Kidney (tissue), 13 donors: ENCODE measurements at regions not wholly inside any gene's neighbourhood (a gene's known extent, or its start where the extent isn't known, plus 50 kb on each side); places are given as distances from the start of the nearest gene placed in this dataset.

Experiments used
- DNase-seq, 5 donors: peaks; one replicate each; pipeline ENCODE4 v3.0.0-alpha.2; 2013 to 2020
- FAIRE-seq: peaks from 2 replicates; lab custom pipeline; 2012; peaks lifted over from hg19 to GRCh38; lab: Jason Lieb, UNC
- H3K27ac ChIP-seq, 2 donors: one replicate each; pipeline ENCODE4 v1.7.0; 2013; ENCODE audit warnings: low read depth in 2 of 2, low read length in 2 of 2, inconsistent platforms in 1 of 2
- H3K27me3 ChIP-seq: one replicate; pipeline ENCODE4 v1.7.1; 2013; ENCODE audit warnings: low read length, inconsistent platforms; ENCODE audit not compliant: control insufficient read depth, insufficient read depth
- H3K36me3 ChIP-seq, 3 donors: one replicate each; pipeline versions ENCODE4 v1.7.0 to v1.7.1; 2013; ENCODE audit warnings: low read length in 3 of 3, control low read depth in 1 of 3, inconsistent platforms in 1 of 3; ENCODE audit not compliant: insufficient read depth in 3 of 3, control insufficient read depth in 2 of 3
- H3K4me1 ChIP-seq, 3 donors: one replicate each; pipeline versions ENCODE4 v1.7.0 to v1.7.1; 2013; ENCODE audit warnings: low read length in 3 of 3, inconsistent platforms in 1 of 3, low read depth in 1 of 3; ENCODE audit not compliant: control insufficient read depth in 2 of 3, insufficient read depth in 2 of 3
- H3K4me3 ChIP-seq, 3 donors: one replicate each; pipeline versions ENCODE4 v1.7.0 to v1.8.1; 2013; ENCODE audit warnings: low read length in 3 of 3, control low read depth in 1 of 3, inconsistent platforms in 1 of 3
- H3K9ac ChIP-seq, 3 donors: one replicate each; pipeline versions ENCODE4 v1.7.0 to v1.7.1; 2013; ENCODE audit warnings: low read length in 3 of 3, control low read depth in 1 of 3, inconsistent platforms in 1 of 3
- H3K9me3 ChIP-seq, 3 donors: one replicate each; pipeline versions ENCODE4 v1.7.0 to v1.7.1; 2013; ENCODE audit warnings: low read length in 3 of 3, control low read depth in 1 of 3, inconsistent platforms in 1 of 3; ENCODE audit not compliant: control insufficient read depth in 2 of 3, insufficient read depth in 1 of 3
- CTCF ChIP-seq: IDR thresholded peaks from 3 replicates; pipeline ENCODE4 v1.5.1; 2012; ENCODE audit warnings: mild to moderate bottlenecking, moderate library complexity, borderline replicate concordance; ENCODE audit not compliant: insufficient read depth; ENCODE audit errors: extremely low read depth
- intact Hi-C: fragments of 100-400 bp; cut with DNase I; formaldehyde crosslinking; loops from one replicate; pipeline ENCODE4 v1.11.1; 2022
- donor health status: control.
- donor health status: control.
- donor health status: control.
- donor health status: control.
- donor health status: control.
- donor health status: DM: yes; HTN: yes; CAD: no.
- donor health status: Normal renal cell carcinoma (clear cell type).

GRCh38 chr12:131493068-131493826, 217.6 kb upstream of the SFSWAP start:
- Histone ChIP-seq H3K9ac (no peak overlapping the region), H3K27ac (no peak overlapping the region), H3K4me3 (no peak overlapping the region), H3K9me3 (no peaks in the 10 kb centered on the region), H3K27me3 (no peaks in the 10 kb centered on the region), H3K36me3 (no peaks in the 10 kb centered on the region), H3K4me1 (no peaks in the 10 kb centered on the region)
- intact Hi-C loops: no loop called here
- no peak for TF ChIP-seq CTCF
- DNase-seq (no peak), FAIRE-seq (no peak)

GRCh38 chr12:131494216-131494615, 216.7 kb upstream of the SFSWAP start:
- FAIRE-seq: no peak
- no peaks in the 10 kb centered on the region for H3K27me3 ChIP-seq
- H3K4me1 ChIP-seq: no peaks in the 10 kb centered on the region
- H3K4me3 ChIP-seq: no peak overlapping the region
- no peaks in the 10 kb centered on the region for H3K36me3 ChIP-seq
- no peak overlapping the region for H3K9ac ChIP-seq
- no peaks in the 10 kb centered on the region for H3K9me3 ChIP-seq
- no peak for DNase-seq
- TF ChIP-seq CTCF: no peak
- intact Hi-C loops: no loop called here
- H3K27ac ChIP-seq: no peak overlapping the region

- DNase-seq (no peak), FAIRE-seq (no peak)
- intact Hi-C loops: no loop called here
Observed at GRCh38 chr12:131494741-131495524, 216.0 kb upstream of the SFSWAP start.

More at GRCh38 chr12:131494741-131495524, 216.0 kb upstream of the SFSWAP start:
- H3K9ac ChIP-seq: no peak overlapping the region
- no peaks in the 10 kb centered on the region for H3K36me3 ChIP-seq
- no peak overlapping the region for H3K27ac ChIP-seq
- H3K4me3 ChIP-seq: no peak overlapping the region
- H3K9me3 ChIP-seq: no peaks in the 10 kb centered on the region
- H3K27me3 ChIP-seq: no peaks in the 10 kb centered on the region
- H3K4me1 ChIP-seq: no peaks in the 10 kb centered on the region
- TF ChIP-seq CTCF: no peak
